Activated T-helper 2 cell treated with anti-CD3 and anti-CD28 coated beads, Interferon-gamma antibody, Interleukin-2, Interleukin-4, amounts not matched to agents 10 μg/mL and 5 μg/mL and 100 μg/mL, durations not matched to agents 14 hours and 24 hours and 36 hours (primary cell): ENCODE measurements at regions not wholly inside any gene's neighbourhood (a gene's known extent, or its start where the extent isn't known, plus 50 kb on each side); places are given as distances from the start of the nearest gene placed in this dataset.

Experiments used
- DNase-seq: peaks from one replicate; pipeline ENCODE4 v3.0.0; 2021; ENCODE audit warnings: low spot score
- H3K27ac Mint-ChIP-seq: one replicate; pipeline ENCODE4 v1.8.0; 2021; ENCODE audit warnings: mixed read lengths
- H3K27me3 Mint-ChIP-seq: one replicate; pipeline ENCODE4 v1.8.0; 2021; ENCODE audit warnings: low read depth, mixed read lengths
- H3K36me3 Mint-ChIP-seq: one replicate; pipeline ENCODE4 v1.8.0; 2021; ENCODE audit warnings: low read depth, mixed read lengths
- H3K4me1 Mint-ChIP-seq: one replicate; pipeline ENCODE4 v1.8.0; 2021; ENCODE audit warnings: low read depth, mixed read lengths
- H3K4me3 Mint-ChIP-seq: one replicate; pipeline ENCODE4 v1.8.0; 2021; ENCODE audit warnings: low read depth, mild to moderate bottlenecking, moderate library complexity, mixed read lengths
- H3K9me3 Mint-ChIP-seq: one replicate; pipeline ENCODE4 v1.8.0; 2021; ENCODE audit warnings: mixed read lengths
- intact Hi-C: fragments of 100-400 bp; cut with micrococcal nuclease; formaldehyde crosslinking; loops from one replicate; pipeline ENCODE4 v1.15.1; 2023

- peaks cover 31% of the 10 kb centered on the region for H3K9me3 Mint-ChIP-seq
- no peak for DNase-seq
- intact Hi-C loops: no loop called here
These were observed 901.4 kb downstream of the AACS start for GRCh38 chr12:125966641-125967040.

GRCh38 chr12:125968413-125968812, 903.2 kb downstream of the AACS start:
- no peak overlapping the region for H3K4me3 Mint-ChIP-seq
- intact Hi-C loops: no loop called here
- peaks cover 22% of the 10 kb centered on the region for H3K9me3 Mint-ChIP-seq
- no peaks in the 10 kb centered on the region for H3K27me3 Mint-ChIP-seq
- no peaks in the 10 kb centered on the region for H3K36me3 Mint-ChIP-seq
- no peaks in the 10 kb centered on the region for H3K4me1 Mint-ChIP-seq
- no peak overlapping the region for H3K27ac Mint-ChIP-seq
- no peak for DNase-seq

More at GRCh38 chr12:125966641-125967040, 901.4 kb downstream of the AACS start:
- Mint-ChIP-seq H3K4me1 (no peaks in the 10 kb centered on the region), H3K27ac (no peak overlapping the region), H3K36me3 (no peaks in the 10 kb centered on the region), H3K27me3 (no peaks in the 10 kb centered on the region), H3K4me3 (no peak overlapping the region)

- peaks cover 4% of the 10 kb centered on the region for H3K9me3 Mint-ChIP-seq
- intact Hi-C loops: no loop called here
- DNase-seq: no peak
- no peak overlapping the region for H3K27ac Mint-ChIP-seq
- H3K4me3 Mint-ChIP-seq: no peak overlapping the region
- no peaks in the 10 kb centered on the region for H3K36me3 Mint-ChIP-seq
- no peaks in the 10 kb centered on the region for H3K27me3 Mint-ChIP-seq
- H3K4me1 Mint-ChIP-seq: no peaks in the 10 kb centered on the region
These were observed 906.7 kb downstream of the AACS start for GRCh38 chr12:125971981-125972380.

- Mint-ChIP-seq H3K9me3 (peaks cover 5% of the 10 kb centered on the region), H3K4me3 (no peak overlapping the region), H3K27ac (no peak overlapping the region), H3K27me3 (no peaks in the 10 kb centered on the region), H3K4me1 (no peaks in the 10 kb centered on the region), H3K36me3 (no peaks in the 10 kb centered on the region)
- no peak for DNase-seq
- intact Hi-C loops: no loop called here
These were observed 913.1 kb downstream of the AACS start for GRCh38 chr12:125978286-125978685.

- H3K36me3 Mint-ChIP-seq: no peaks in the 10 kb centered on the region
- no peak for DNase-seq
- intact Hi-C loops: no loop called here
- no peak overlapping the region for H3K27ac Mint-ChIP-seq
- H3K4me3 Mint-ChIP-seq: no peak overlapping the region
- H3K9me3 Mint-ChIP-seq: peaks cover 5% of the 10 kb centered on the region
- H3K27me3 Mint-ChIP-seq: peaks cover 3% of the 10 kb centered on the region
- H3K4me1 Mint-ChIP-seq: no peaks in the 10 kb centered on the region
These were observed 916.5 kb downstream of the AACS start for GRCh38 chr12:125981610-125982253.

- H3K36me3 Mint-ChIP-seq: no peaks in the 10 kb centered on the region
These were observed 918.0 kb downstream of the AACS start for GRCh38 chr12:125983094-125983783.

GRCh38 chr12:125983784-125984500, 918.7 kb downstream of the AACS start:
- peak overlapping the region; percentile 37 for H3K4me3 Mint-ChIP-seq
- intact Hi-C loops: no loop called here

More at GRCh38 chr12:125983094-125983783, 918.0 kb downstream of the AACS start:
- peaks cover 5% of the 10 kb centered on the region for H3K9me3 Mint-ChIP-seq
- H3K27me3 Mint-ChIP-seq: peaks cover 3% of the 10 kb centered on the region
- DNase-seq: no peak
- H3K4me3 Mint-ChIP-seq: peak overlapping the region; percentile 37
- no peak overlapping the region for H3K27ac Mint-ChIP-seq
- no peaks in the 10 kb centered on the region for H3K4me1 Mint-ChIP-seq
- intact Hi-C loops: no loop called here

GRCh38 chr12:125988545-125988944, 923.3 kb downstream of the AACS start:
- Mint-ChIP-seq H3K4me1 (no peaks in the 10 kb centered on the region), H3K4me3 (no peak overlapping the region), H3K27me3 (peaks cover 3% of the 10 kb centered on the region), H3K9me3 (no peaks in the 10 kb centered on the region), H3K36me3 (no peaks in the 10 kb centered on the region), H3K27ac (no peak overlapping the region)
- DNase-seq: no peak
- intact Hi-C loops: no loop called here

More at GRCh38 chr12:125983784-125984500, 918.7 kb downstream of the AACS start:
- Mint-ChIP-seq H3K9me3 (peaks cover 2% of the 10 kb centered on the region), H3K4me1 (no peaks in the 10 kb centered on the region), H3K27me3 (peaks cover 3% of the 10 kb centered on the region), H3K36me3 (no peaks in the 10 kb centered on the region), H3K27ac (no peak overlapping the region)
- no peak for DNase-seq

GRCh38 chr12:125989696-125990095, 924.5 kb downstream of the AACS start:
- intact Hi-C loops: no loop called here
- H3K36me3 Mint-ChIP-seq: no peaks in the 10 kb centered on the region
- no peaks in the 10 kb centered on the region for H3K9me3 Mint-ChIP-seq
- no peaks in the 10 kb centered on the region for H3K4me1 Mint-ChIP-seq
- H3K27ac Mint-ChIP-seq: no peak overlapping the region
- DNase-seq: no peak
- H3K4me3 Mint-ChIP-seq: no peak overlapping the region
- peaks cover 3% of the 10 kb centered on the region for H3K27me3 Mint-ChIP-seq

- Mint-ChIP-seq H3K4me1 (no peaks in the 10 kb centered on the region), H3K27ac (no peak overlapping the region), H3K9me3 (no peaks in the 10 kb centered on the region), H3K27me3 (no peaks in the 10 kb centered on the region), H3K4me3 (no peak overlapping the region), H3K36me3 (no peaks in the 10 kb centered on the region)
- no peak for DNase-seq
- intact Hi-C loops: no loop called here
These were observed 931.2 kb downstream of the AACS start for GRCh38 chr12:125996443-125996842.

- intact Hi-C loops: no loop called here
- H3K9me3 Mint-ChIP-seq: peaks cover 16% of the 10 kb centered on the region
- no peak overlapping the region for H3K27ac Mint-ChIP-seq
- no peaks in the 10 kb centered on the region for H3K36me3 Mint-ChIP-seq
- H3K4me1 Mint-ChIP-seq: no peaks in the 10 kb centered on the region
- no peak overlapping the region for H3K4me3 Mint-ChIP-seq
- no peaks in the 10 kb centered on the region for H3K27me3 Mint-ChIP-seq
- no peak for DNase-seq
These were observed 934.4 kb downstream of the AACS start for GRCh38 chr12:125999628-126000027.

GRCh38 chr12:126019385-126019784, 954.1 kb downstream of the AACS start:
- H3K4me3 Mint-ChIP-seq: no peak overlapping the region

GRCh38 chr12:126021675-126022074, 956.4 kb downstream of the AACS start:
- Mint-ChIP-seq H3K36me3 (no peaks in the 10 kb centered on the region), H3K9me3 (peaks cover 27% of the 10 kb centered on the region), H3K27ac (no peak overlapping the region), H3K27me3 (no peaks in the 10 kb centered on the region), H3K4me1 (no peaks in the 10 kb centered on the region), H3K4me3 (no peak overlapping the region)
- intact Hi-C loops: no loop called here
- DNase-seq: no peak

More at GRCh38 chr12:126019385-126019784, 954.1 kb downstream of the AACS start:
- no peak for DNase-seq
- Mint-ChIP-seq H3K27ac (no peak overlapping the region), H3K9me3 (peaks cover 41% of the 10 kb centered on the region), H3K36me3 (no peaks in the 10 kb centered on the region), H3K4me1 (no peaks in the 10 kb centered on the region), H3K27me3 (no peaks in the 10 kb centered on the region)
- intact Hi-C loops: no loop called here
